ENCODE measurements at regions not wholly inside any gene's neighbourhood (a gene's known extent, or its start where the extent isn't known, plus 50 kb on each side); places are given as distances from the start of the nearest gene placed in this dataset.

DNA sequence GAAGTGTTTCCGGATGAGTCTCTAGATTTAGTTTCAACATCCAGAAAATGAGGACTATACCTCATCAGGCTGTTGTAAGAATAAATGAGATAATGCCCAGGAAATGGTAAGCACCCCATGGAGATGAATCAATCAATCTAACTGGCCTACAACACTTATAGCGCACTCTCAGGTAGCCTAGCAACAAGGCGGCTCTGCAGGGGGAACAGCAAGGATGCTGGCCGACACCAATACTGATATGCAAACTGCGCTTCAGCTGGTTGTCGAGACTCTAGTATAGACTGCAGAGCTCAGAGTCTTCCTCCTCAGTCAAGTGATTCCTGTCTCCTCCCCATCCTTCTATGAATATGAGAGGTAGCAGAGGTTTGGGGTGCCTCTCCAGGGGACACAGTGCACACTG, 218.8 kb upstream of the WWC1 start:
- TF ChIP-seq, protein P1, sequence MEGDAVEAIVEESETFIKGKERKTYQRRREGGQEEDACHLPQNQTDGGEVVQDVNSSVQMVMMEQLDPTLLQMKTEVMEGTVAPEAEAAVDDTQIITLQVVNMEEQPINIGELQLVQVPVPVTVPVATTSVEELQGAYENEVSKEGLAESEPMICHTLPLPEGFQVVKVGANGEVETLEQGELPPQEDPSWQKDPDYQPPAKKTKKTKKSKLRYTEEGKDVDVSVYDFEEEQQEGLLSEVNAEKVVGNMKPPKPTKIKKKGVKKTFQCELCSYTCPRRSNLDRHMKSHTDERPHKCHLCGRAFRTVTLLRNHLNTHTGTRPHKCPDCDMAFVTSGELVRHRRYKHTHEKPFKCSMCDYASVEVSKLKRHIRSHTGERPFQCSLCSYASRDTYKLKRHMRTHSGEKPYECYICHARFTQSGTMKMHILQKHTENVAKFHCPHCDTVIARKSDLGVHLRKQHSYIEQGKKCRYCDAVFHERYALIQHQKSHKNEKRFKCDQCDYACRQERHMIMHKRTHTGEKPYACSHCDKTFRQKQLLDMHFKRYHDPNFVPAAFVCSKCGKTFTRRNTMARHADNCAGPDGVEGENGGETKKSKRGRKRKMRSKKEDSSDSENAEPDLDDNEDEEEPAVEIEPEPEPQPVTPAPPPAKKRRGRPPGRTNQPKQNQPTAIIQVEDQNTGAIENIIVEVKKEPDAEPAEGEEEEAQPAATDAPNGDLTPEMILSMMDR (IDR thresholded peaks at IDR 0.05 in 8 of 11, conservative IDR thresholded peaks at IDR 0.05 in 3 of 11): no peak
- TF ChIP-seq POLR2A (IDR thresholded peaks at IDR 0.05): no peak
- TF ChIP-seq POLR2AphosphoS5 (IDR thresholded peaks at IDR 0.05): no peak
